ENCODE measurements at regions not wholly inside any gene's neighbourhood (a gene's known extent, or its start where the extent isn't known, plus 50 kb on each side); places are given as distances from the start of the nearest gene placed in this dataset.

DNA sequence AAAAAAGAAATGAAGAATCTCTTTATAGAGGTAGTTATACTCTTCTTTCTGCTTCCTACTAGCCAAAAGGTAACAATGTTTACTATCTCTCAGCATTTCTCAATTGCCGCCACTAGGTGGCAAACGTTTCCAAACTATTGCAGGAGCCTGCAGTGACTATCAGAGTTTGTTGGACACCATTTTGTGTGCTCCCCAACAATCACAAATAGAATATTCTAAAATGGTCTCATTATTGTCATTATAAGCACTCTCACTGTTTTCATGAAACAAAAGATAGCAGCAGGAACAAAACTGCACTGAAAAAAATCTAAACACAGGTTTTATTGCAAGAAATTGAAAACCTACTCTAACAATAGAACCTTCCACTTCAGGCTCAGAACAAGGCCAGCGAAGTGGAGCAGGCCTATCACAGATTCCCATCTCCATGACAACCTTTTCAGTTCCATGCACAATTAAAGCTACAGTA is 83.9 kb upstream of the PLPPR4 start:
- RAD21 ChIA-PET (ENCODE audit: unreplicated experiment), result interaction anchor here (0.8 to 3.8 kb wide), 5 partner anchors 301 to 526 kb away, joined by 3 to 33 read pairs (median 4); no protein-coding TSS in a partner anchor
- ATAC-seq (peak; percentile 98), FAIRE-seq (peak; percentile 64), DNase-seq (ENCODE audit: low read depth, low spot score) (peak; percentile 25)
- SMC1A ChIA-PET (ENCODE audit: uncharacterized antibody, unreplicated experiment), result interaction anchor here (0.7 to 1.5 kb wide), 7 partner anchors 9 to 526 kb away, joined by 3 to 23 read pairs (median 4); no protein-coding TSS in a partner anchor
- no peak overlapping the region for H3K27ac ChIP-seq (ENCODE audit: control insufficient read depth, insufficient read depth)
- BruUV-seq (replicated peaks), result no TSS peak
- H3K4me1 ChIP-seq (ENCODE audit: control insufficient read depth, insufficient read depth, low read length), result no peaks in the 10 kb centered on the region
- no peak overlapping the region for H3K9ac ChIP-seq (ENCODE audit: control insufficient read depth, insufficient read depth, low read length)
- POLR2A ChIA-PET, result no interaction called here
- no peaks in the 10 kb centered on the region for H3K79me2 ChIP-seq (ENCODE audit: control insufficient read depth, insufficient read depth, low read length)
- no peaks in the 10 kb centered on the region for H3K36me3 ChIP-seq (ENCODE audit: control insufficient read depth in 2 of 2, insufficient read depth in 2 of 2, low read length in 1 of 2)
- H2AFZ ChIP-seq (ENCODE audit: control insufficient read depth, low read depth, low read length), result peak overlapping the region; percentile 67
- 33% methylated on average over 3 of the region's 3 CpGs for WGBS (ENCODE audit: insufficient coverage, insufficient replicate concordance, low lambda C conversion rate, missing lambda C conversion rate)
- H3K27me3 ChIP-seq (replicated peaks in 1 of 2; ENCODE audit: control insufficient read depth in 2 of 2, insufficient read depth in 2 of 2, low read length in 1 of 2), result no peaks in the 10 kb centered on the region
- no peaks in the 10 kb centered on the region for H4K20me1 ChIP-seq (ENCODE audit: control insufficient read depth, insufficient read depth)
- H3K9me3 ChIP-seq (replicated peaks; ENCODE audit: control insufficient read depth, insufficient read depth, low read length), result no peaks in the 10 kb centered on the region
- intact Hi-C loops (cut with micrococcal nuclease; ENCODE audit: unreplicated experiment), result loop anchor here (1.0 kb wide), 3 partner anchors 301 to 527 kb away; no protein-coding TSS in a partner anchor
- H3K4me3 ChIP-seq, result no peak overlapping the region
- in situ Hi-C loops (cut with MboI), result loop anchor here (10.0 to 25.0 kb wide), 2 partner anchors 524 to 1682 kb away; no protein-coding TSS in a partner anchor
- CTCF ChIA-PET, result interaction anchor here (0.6 to 5.3 kb wide), 18 partner anchors 10 to 1688 kb away, joined by 3 to 66 read pairs (median 4); no protein-coding TSS in a partner anchor
- H3K4me2 ChIP-seq (ENCODE audit: control insufficient read depth, insufficient read depth), result no peak overlapping the region
- TF ChIP-seq NFIC (IDR thresholded peaks at IDR 0.05; ENCODE audit: low read depth, low read length) (no peak), SMC3 (IDR thresholded peaks at IDR 0.05; ENCODE audit: borderline replicate concordance, low read length) (peak; percentile 87; the same call in 1 of the 2 replicates), RAD21 (IDR thresholded peaks at IDR 0.05; ENCODE audit: insufficient read depth, low read depth, low read length) (peak; percentile 92), CTCF (IDR thresholded peaks at IDR 0.05 in 2 of 3, conservative IDR thresholded peaks at IDR 0.05 in 1 of 3; ENCODE audit: control insufficient read depth in 2 of 3, extremely low read depth in 1 of 3, insufficient read depth in 1 of 3, low read depth in 3 of 3, low read length in 3 of 3) (peak; percentile 69 to 87 (median 73)), CEBPZ (IDR thresholded peaks at IDR 0.05; ENCODE audit: low read depth, low read length) (no peak), SPI1 (IDR thresholded peaks at IDR 0.05; ENCODE audit: borderline replicate concordance, insufficient read depth, low read depth, low read length) (no peak), E2F8 (IDR thresholded peaks at IDR 0.05; ENCODE audit: low read depth, partially characterized antibody) (no peak), FOXM1 (IDR thresholded peaks at IDR 0.05; ENCODE audit: low read depth, low read length) (0 out of 2 replicates have a peak, but pooled peaks have one; percentile 20), GATAD2B (conservative IDR thresholded peaks at IDR 0.05; ENCODE audit: low read depth) (no peak)
- TF ChIP-seq, protein P1, sequence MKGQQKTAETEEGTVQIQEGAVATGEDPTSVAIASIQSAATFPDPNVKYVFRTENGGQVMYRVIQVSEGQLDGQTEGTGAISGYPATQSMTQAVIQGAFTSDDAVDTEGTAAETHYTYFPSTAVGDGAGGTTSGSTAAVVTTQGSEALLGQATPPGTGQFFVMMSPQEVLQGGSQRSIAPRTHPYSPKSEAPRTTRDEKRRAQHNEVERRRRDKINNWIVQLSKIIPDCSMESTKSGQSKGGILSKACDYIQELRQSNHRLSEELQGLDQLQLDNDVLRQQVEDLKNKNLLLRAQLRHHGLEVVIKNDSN (IDR thresholded peaks at IDR 0.05; ENCODE audit: borderline replicate concordance, extremely low read length, insufficient read depth, low read depth, low read length), result no peak
- TF ChIP-seq, protein P2, sequence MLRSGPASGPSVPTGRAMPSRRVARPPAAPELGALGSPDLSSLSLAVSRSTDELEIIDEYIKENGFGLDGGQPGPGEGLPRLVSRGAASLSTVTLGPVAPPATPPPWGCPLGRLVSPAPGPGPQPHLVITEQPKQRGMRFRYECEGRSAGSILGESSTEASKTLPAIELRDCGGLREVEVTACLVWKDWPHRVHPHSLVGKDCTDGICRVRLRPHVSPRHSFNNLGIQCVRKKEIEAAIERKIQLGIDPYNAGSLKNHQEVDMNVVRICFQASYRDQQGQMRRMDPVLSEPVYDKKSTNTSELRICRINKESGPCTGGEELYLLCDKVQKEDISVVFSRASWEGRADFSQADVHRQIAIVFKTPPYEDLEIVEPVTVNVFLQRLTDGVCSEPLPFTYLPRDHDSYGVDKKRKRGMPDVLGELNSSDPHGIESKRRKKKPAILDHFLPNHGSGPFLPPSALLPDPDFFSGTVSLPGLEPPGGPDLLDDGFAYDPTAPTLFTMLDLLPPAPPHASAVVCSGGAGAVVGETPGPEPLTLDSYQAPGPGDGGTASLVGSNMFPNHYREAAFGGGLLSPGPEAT (IDR thresholded peaks at IDR 0.05; ENCODE audit: low read depth), result peak; percentile 72; the same call in 1 of the 2 replicates

Measured in GM12878 (cell line).